HG03039 (cell line): ENCODE measurements at regions not wholly inside any gene's neighbourhood (a gene's known extent, or its start where the extent isn't known, plus 50 kb on each side); places are given as distances from the start of the nearest gene placed in this dataset.
A peak's percentile ranks its signal among the peaks of the same experiment; 100 is the strongest.

Experiments used
- ATAC-seq: cut with Tn5 transposase; IDR thresholded peaks from one replicate; pipeline ENCODE4 v1.9.1; 2021; ENCODE audit warnings: mild to moderate bottlenecking, moderate library complexity; ENCODE audit not compliant: unreplicated experiment

DNA sequence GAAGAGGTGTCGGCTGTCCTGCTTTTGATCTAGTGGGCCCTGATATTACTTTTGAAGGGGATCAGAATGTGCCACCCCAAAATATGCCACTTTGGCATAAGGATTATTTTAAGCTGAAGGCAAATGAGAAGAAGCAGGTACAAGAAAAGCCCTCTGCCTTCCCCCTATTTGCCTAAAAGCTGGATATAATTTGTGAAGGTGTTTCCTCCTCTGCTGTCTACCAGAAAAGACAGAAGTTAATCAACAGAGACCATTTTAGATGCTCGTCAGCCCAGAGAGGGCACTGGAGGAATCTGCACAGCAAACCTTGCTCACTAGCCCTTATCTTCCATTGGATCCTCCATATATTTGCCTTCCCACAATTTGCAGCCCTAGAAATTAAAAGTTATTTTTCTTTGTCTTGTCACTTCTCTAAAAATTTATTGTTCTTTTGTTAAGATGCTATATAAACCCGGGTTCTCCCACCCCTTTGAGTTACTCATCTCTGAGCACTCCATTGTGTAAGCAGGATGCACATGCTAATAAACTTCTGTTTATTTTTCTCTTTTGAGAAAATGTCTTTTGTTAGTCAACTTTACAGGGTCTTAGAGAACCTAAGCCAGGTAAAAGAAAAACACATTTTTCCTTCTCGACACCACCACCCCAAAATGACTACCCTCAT is 163.2 kb upstream of the SLC1A4 start:
- no peak for ATAC-seq

DNA sequence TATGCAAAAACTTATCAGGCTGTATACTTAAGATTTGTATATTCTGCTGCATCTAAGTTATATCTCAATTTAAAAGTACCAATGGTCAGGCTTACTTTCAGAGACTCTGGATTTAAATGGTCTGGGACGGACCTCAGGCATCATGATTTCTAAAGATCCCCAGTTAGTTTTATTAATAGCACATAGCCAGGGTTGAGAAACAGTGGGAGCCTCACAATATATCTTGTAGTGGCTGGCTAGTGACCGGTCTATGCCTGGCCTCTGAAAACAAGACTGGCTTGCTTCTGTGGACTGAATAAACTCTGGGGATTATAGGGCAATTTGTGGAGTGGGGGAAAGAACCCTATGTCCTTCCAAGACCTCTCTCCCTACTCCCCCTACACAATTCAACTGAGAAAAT is 162.5 kb upstream of the SLC1A4 start:
- no peak for ATAC-seq

DNA sequence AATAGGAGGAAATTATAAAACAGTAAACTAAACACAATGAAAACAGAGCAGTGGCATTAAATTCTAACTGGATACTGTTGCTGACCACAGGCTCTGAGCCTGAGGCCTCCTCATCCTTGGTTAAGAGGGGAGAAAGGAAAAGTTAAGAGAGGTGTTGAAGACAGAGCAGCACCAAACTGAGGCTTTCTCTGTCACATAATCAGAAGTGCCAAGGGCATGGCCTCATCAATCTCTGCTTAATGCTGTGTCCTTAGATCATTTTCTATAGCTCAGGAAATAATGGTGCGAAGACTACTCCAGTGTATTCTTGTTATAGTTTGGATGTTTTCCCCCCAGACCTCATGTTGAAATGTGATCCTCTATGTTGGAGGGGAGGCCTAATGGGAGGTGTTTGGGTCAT is 160.9 kb upstream of the SLC1A4 start:
- ATAC-seq, result no peak

DNA sequence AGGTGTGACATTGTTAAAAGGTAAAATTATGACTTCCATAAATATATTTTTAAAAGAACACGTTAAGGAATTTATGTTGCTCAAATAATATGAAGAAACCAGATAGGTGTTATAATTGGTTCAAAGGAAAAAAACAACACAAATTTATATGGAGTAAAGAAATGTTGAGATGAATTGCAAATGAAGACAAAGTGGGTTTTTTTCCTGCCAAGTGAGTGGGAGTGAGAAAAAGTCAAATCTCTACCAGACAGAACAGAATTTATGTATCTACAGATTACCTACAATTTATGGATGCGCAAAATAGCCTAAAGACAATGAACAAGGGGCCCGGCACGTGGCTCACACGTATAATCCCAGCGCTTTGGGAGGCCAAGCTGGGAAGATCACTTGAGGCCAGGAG is 159.7 kb upstream of the SLC1A4 start:
- no peak for ATAC-seq

DNA sequence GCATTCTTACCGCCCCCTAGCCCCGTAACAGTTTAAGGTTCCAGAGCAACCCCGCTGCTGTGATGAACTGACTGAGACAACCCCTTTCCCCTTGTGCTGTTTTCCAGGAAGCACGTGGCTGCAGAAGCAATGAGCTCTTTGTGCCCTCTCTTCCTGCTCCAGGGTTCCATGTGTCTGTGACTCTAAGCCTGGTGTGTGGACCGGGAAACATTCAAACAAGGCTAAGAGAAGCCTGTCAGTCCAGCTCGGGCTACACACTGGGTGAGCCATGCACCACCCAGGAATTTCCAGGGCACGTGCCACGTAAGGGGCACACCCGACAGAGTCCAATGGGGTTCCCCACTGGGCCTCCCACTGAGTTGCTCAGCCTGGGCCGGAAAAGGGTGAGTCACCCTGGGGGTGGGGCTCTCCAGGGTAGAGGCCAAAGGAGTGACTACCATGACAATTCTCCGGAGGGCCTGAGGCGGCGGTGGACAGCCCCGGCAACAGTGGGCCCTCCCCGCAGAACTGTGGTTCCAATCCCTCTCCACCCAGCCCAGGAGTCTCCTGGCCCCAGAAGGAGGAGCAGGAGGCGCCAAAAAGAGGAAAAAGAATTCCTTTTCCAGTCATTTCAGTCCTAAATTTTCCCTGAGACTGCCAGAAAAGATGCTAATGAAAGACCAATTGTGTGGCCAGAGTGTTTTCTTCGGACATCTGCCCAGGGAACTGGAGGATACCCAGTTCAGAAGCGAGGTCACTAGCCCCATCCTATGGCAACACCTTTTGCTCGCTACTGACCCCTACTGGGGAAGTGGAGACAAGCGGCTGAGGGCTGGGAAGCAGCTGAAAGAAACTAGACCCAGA is 157.8 kb upstream of the SLC1A4 start:
- ATAC-seq, result peak; percentile 84

DNA sequence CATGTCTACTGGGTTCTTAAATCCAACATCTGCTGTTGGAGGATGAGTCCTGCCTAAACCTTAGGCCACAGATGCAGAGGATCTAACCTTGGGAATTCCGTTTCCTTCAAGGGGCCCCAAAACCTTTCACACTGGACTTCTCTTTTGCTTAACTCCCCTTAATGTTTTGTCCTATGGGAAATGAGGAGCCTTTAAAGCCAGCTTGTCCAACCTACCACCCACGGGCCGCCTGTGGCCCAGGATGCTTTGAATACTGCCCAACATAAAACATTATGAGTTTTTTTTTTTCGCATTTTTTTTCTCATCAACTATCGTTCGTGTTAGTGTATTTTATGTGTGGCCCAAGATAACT is 157.2 kb upstream of the SLC1A4 start:
- ATAC-seq, result no peak

DNA sequence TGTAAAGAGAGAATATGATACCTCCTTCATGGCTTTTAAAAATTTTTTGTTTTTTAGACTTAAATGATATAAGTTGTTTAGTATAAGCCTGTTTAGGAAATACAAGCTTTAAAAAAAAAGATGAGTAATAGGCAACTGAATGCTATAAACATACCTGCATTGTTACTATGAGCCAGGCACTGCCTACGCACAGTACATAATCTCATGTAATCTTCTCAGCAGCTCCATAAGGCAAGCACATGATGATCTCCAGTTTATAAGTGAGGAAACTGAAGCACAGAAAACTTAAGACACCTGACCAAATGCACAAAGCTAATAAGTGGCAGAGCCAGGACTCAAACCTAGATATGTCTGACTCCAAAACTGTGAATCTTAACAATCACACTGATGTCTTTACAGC is 156.3 kb upstream of the SLC1A4 start:
- no peak for ATAC-seq

DNA sequence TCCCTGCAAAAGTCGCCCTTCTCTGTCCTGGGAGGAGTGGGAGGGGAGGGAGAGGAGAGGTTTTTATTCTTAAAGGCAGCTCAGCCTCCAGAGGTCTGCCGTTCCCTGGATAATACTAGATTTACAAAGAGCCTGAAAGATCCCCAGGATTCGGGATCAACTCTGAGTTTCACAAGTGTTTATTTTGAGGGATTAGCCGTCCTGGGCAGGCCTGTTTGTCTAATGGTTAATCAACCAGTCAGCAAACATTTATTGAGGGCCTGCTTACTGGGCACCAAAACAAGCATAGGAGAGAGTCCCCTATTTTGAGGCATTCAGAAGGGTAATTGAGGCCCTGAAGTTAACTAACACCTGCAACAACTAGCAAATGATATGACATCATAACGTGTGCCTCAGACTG is 152.6 kb upstream of the SLC1A4 start:
- ATAC-seq, result no peak

DNA sequence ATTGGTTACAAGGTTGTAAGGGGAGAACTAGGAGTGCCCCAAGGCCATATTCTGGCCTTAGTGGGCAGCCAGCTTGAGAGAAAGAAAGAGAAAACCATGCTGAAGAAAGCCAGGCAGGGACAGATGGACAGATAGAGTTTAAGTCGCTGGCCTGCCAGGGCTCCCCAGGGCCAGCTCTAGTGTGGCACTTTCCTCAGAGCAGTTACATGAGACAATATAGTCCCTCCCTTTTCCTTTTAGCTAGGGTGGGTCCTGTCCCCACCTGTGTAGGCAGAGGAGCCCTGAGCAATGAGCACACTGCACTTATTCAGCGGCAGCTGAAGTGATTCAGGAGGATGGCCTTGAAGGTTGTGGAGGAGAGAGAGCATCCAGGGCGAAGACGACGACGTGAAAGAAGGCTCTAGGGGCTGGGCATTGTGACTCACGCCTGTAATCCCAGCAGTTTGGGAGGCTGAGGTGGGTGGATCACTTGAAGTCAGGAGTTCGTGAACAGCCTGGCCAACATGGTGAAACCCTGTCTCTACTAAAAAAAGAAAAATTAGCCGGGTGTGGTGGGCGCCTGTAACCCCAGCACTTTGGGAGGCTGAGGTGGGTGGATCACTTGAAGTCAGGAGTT is 152.0 kb upstream of the SLC1A4 start:
- no peak for ATAC-seq

DNA sequence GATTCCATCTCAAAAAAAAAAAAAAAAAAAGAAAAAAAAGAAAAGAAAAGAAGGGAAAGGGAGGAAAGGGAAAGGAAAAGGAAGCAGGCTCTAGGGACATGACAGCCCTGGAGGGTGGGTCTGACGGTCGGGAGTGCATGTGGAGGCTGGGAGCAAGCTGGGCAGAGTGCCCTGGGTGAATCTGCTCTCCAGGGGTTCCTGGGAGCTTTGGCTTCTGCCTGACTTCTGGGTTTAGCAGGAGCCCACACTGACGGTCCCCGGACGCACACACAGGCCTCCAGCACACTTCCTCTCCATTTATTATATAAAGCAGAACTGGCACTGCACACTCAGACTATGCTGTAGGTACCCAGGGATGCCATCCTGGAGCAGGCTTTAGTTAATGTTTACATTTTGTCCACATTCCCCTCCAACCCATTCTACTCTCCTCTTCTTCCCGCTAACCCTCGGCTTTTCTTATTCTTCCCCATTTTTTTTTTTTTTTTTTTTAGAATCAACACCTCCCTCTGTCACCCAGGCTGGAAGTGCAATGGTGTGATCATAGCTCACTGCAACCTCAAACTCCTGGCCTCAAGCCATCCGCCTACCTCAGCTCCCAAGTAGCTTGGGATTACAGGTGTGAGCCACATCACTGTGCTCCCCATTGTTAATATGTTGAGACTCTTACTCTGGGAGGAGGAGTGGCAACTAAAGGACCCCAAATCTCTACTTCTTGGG is 151.1 kb upstream of the SLC1A4 start:
- no peak for ATAC-seq

DNA sequence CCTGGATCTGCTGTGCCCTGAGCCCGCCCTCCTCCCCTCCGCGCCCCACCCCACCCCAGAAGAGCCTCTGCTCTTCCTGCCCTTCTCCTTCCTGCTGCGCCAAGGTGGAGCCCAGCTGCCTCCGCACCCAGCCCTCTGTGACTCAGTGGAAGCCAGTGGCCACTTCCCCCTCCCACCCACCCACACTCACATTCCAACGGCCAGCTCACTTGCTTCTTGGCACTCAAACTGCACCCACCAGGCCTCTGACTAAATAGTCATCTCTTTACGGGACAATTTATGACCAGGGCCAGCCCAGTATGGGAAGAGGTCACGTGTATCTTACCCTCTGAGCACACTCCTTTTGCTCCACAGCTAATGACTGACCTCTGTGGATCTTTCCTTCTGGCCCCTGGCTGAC is 150.4 kb upstream of the SLC1A4 start:
- ATAC-seq, result no peak

DNA sequence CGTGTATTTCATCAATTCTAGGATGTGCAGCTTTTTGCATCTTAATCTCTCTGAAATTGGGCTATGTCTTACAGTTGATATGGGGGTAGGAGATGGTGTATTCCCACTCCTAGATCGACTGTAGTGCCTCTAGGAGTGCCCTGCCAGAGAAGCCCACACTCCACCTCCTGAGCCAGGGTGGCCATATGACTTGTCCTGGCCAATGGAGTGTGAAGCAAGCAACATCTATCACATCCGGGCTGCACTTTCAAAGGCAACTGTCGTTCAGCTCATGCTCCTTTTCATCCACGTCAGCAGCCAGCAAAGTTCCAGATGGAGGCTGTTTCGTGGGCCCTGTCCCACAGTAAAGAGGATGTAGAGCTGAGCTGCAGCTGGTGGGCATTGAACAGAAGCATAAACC is 149.4 kb upstream of the SLC1A4 start:
- ATAC-seq, result peak; percentile 91

DNA sequence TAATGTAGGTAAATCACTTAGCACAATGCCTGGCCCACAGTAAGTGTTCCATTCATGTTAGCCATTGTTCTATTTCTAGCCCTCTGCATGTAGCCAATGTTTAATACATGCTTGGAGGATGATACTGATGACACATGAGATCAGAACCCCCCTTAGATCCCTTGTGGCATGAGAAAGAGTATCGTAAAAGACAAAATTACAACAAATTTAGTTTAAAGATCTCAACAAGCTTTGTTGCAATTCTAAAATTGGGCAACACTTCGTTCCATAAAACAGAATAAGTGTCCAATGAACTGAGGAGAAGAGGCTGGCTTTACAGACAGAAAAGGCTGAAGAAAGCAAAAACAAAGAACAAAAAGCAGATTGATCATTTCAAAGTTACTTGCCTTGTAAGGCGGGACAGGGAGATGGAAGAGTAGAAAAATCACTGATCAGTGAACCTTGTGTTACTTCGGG is 148.7 kb upstream of the SLC1A4 start:
- ATAC-seq, result no peak

DNA sequence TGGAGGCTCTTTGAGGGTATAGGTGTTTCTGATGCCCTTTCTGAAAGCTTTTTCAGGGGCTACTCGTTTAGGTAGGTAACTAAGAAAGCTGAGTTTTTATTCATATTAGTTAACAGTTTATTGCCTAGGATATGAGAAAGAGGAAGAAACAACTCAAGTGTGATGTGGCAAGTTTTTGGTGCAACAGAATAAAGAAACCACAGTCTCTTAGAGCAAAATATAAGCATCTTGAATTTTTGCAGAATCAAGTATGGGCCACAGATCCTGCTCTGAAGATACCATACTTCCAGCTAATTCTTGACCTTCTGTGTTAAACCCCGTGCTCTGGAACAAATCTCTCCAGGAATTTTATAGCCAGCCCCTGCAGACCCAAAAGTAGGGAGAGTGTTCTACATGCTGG is 147.7 kb upstream of the SLC1A4 start:
- no peak for ATAC-seq

DNA sequence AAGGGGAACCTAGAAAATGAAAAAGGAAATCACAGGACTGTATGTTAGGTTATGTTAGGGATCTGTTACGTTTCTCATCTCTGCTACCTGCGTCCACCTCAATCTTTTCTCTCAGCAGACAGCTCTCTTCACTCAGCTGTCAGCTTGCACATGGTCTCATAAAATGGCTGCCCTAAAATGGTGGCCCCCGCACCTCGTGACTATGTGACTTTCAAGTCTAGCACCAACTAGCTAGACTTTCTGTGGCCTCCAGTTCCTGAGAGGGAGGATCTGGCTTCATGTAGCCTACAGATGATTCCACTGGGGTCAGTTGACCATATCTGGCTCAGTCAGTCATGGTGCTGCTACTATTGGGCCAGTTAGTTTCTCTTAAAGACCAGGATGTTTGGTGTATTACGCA is 147.2 kb upstream of the SLC1A4 start:
- ATAC-seq, result no peak

DNA sequence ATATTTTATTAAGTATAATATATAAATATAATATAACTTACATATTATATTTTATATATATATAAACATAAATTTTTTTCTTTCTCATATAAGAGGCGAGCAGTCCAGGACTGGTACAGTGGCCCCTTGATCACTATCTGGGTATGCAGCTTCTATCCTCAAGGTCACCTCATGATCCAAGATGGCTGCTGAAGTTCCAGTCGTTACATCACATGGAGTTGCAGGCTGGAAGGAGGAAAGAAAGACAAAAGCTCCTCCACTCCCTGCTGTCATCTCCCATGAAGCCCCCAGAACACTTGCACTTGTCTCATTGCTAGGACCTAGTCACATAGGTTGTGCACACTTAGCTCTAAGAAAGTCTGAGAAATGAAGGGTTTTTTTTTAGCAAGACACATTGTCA is 145.1 kb upstream of the SLC1A4 start:
- ATAC-seq, result no peak

DNA sequence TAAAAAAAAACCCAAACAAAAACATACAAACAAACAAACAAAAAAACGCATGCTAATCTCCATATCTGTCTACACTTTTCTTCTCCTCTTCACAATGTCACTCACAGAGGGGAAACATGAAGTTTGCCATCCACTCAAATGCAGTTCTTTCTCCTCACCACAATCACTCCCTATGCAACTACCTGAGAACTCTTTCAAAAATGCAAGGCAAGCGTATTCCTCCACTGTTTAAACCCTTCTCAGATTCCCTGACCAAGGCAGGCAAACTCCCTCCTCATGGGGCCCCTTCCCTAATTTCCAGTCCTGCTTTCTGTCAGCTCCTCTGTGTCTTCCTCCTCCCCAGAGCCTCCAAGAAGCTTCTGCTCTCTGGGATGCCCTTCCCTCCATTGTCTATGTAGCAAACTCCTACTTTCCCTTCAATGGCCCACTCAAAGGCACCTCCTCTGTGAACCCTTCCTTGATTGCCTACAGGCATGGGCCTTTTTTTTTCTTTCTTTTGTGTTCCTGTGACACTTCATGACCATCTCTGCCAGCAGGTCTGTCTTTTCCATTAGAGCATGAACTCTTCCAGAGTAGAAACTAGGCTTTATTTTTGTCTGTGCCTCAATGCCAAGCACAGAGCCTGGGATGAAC is 143.8 kb upstream of the SLC1A4 start:
- no peak for ATAC-seq

DNA sequence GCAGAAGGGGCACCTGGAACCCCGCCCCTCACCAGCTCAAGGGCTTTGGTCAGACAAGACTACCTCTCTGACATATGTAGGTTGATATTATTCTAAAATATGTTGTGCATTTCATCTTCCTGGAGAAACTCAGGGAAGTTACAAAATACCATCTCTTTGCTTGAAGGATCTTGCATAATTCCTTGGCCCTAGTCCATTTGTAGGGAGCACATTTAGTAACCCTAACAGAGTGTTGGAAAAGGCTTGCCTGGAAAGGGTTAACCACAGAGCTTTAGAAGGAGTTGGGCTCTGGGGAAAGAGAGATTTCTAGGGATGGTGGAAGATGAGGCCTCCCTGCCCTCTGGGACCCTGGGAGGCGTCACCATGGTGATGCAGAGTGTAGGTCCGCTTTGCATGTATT is 143.0 kb upstream of the SLC1A4 start:
- ATAC-seq, result no peak

DNA sequence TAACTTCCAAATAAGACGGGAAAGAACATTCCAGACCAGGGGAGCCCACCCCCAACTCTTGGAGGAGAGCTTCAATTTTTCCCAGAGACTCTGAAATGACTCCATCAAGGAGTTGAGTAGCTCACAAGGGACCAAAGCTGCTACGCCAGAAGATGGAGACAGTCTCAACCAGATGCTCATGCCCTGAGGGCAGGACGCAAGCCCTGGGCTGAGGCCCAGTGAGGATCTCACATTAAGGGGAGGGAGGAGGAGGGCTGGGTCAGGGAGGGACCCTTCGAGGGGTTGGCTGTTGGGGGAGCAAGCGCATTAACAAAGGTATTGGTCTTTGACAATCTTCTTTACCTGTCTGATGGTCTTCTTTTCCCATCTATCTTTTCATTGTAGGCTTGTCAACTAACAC is 141.3 kb upstream of the SLC1A4 start:
- no peak for ATAC-seq

DNA sequence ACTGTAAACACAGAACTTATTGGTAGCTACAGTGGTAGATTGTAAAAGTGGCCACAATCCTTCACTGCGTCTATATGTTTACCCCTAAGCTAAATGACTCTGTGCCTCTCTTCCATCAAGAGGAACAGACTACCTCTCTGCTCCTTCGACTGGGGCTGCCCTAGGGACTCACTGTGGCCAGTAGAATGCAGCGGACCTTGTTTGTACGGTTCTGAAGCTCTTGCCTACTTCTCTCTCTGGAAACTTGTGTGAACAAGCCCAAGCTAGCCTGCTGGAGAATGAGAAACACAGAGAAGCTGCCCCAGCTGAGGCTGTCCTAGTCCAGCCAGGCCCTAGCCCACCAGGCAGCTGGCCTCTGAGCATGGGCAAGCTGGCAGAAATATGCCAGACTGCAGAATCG is 140.8 kb upstream of the SLC1A4 start:
- no peak for ATAC-seq

DNA sequence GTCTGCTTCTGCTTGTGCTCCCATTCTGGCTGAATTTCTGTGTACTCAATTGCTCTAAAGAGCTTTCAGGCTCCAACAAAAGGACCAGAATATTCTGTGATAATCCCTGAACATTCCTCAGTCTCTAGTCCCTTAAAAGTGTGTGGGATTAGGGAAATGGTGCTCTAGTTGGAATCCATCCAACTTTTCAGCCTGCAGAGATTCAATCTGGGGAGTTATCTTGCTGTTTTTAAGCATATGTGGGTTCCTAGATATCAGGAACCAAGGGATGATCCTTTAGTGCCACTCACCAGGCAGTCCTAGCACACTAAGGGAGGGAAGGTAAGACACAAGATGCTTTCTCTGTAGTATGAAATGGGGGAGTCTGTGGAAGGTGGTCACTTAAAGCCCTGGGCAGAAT is 140.3 kb upstream of the SLC1A4 start:
- no peak for ATAC-seq
